AG04449 (cell line): ENCODE measurements at regions not wholly inside any gene's neighbourhood (a gene's known extent, or its start where the extent isn't known, plus 50 kb on each side); places are given as distances from the start of the nearest gene placed in this dataset.

Source experiments
- CTCF ChIA-PET: fragments of 350-600 bp; formaldehyde crosslinking; extraction: SDS; loops from one replicate; lab custom pipeline; 2021; ENCODE audit warnings: antibody characterized with exemption; lab: Yijun Ruan, JAX
- POLR2A ChIA-PET: fragments of 400-600, 350-600 bp; formaldehyde crosslinking; extraction: SDS; loops from one replicate; lab custom pipeline; 2020; ENCODE audit warnings: antibody characterized with exemption, inconsistent platforms; lab: Yijun Ruan, JAX
- DNase-seq: peaks from one replicate; pipeline ENCODE4 v3.0.0-alpha.2; 2010; ENCODE audit warnings: low read depth, low spot score
- H3K4me3 ChIP-seq: 2 replicates; pipeline ENCODE4 v1.5.1; 2011; ENCODE audit warnings: low read depth, mild to moderate bottlenecking, control low read depth, low read length
- CTCF ChIP-seq: IDR thresholded peaks from one replicate; pipeline ENCODE4 v1.5.1; 2011; ENCODE audit warnings: mild to moderate bottlenecking, moderate library complexity, low read length, control low read depth, inconsistent platforms; ENCODE audit not compliant: insufficient read depth; ENCODE audit errors: missing control alignments

GRCh38 chr7:26538216-26538615 lies 246.6 kb downstream of the SNX10 start:
- H3K4me3 ChIP-seq, result no peak overlapping the region
- no peak for TF ChIP-seq CTCF
- ChIA-PET CTCF (no interaction called here), POLR2A (no interaction called here)
- no peak for DNase-seq

- DNase-seq, result no peak
- no peak for TF ChIP-seq CTCF
- H3K4me3 ChIP-seq, result no peak overlapping the region
- CTCF ChIA-PET, result no interaction called here
- POLR2A ChIA-PET, result no interaction called here
Measured at GRCh38 chr7:26538689-26539088, 247.0 kb downstream of the SNX10 start.

- H3K4me3 ChIP-seq, result no peak overlapping the region
- TF ChIP-seq CTCF, result no peak
- POLR2A ChIA-PET, result no interaction called here
- DNase-seq, result no peak
- CTCF ChIA-PET, result no interaction called here
Measured at GRCh38 chr7:26543340-26543739, 251.7 kb downstream of the SNX10 start.

- H3K4me3 ChIP-seq, result no peak overlapping the region
- ChIA-PET CTCF (interaction anchor here (1.4 kb wide), 1 partner anchor 12 kb away, joined by 3 read pairs; no protein-coding TSS in a partner anchor), POLR2A (no interaction called here)
- DNase-seq, result no peak
- no peak for TF ChIP-seq CTCF
Measured at GRCh38 chr7:26543951-26544350, 252.3 kb downstream of the SNX10 start.

- no peak for DNase-seq
- no peak for TF ChIP-seq CTCF
- CTCF ChIA-PET, result no interaction called here
Measured at GRCh38 chr7:26546508-26547053, 254.9 kb downstream of the SNX10 start.

GRCh38 chr7:26547156-26547555 lies 255.5 kb downstream of the SNX10 start:
- no peak for DNase-seq
- no peak overlapping the region for H3K4me3 ChIP-seq
- TF ChIP-seq CTCF, result no peak
- CTCF ChIA-PET, result no interaction called here
- POLR2A ChIA-PET, result no interaction called here

More at GRCh38 chr7:26546508-26547053, 254.9 kb downstream of the SNX10 start:
- H3K4me3 ChIP-seq, result no peak overlapping the region
- POLR2A ChIA-PET, result no interaction called here
